HepG2 (cell line): ENCODE measurements at regions not wholly inside any gene's neighbourhood (a gene's known extent, or its start where the extent isn't known, plus 50 kb on each side); places are given as distances from the start of the nearest gene placed in this dataset.
A peak's percentile ranks its signal among the peaks of the same experiment; 100 is the strongest.

Experiments used
- ATAC-seq: fragments of 200-7000 bp; cut with Tn5 transposase; 3 replicates; pipeline ENCODE4 v1.9.1; 2020; ENCODE audit warnings: mild to moderate bottlenecking, moderate library complexity
- BruUV-seq: library from RNA; stranded (reverse); fragments of 400-500 nt; replicated peaks from 2 replicates; lab custom pipeline; 2021; lab: Mats Ljungman, UMichigan
- CTCF ChIA-PET: fragments of 300-600 bp; formaldehyde crosslinking; extraction: SDS; loops from one replicate; lab custom pipeline; 2021; ENCODE audit warnings: low total read pairs, inconsistent platforms, low intra/inter-chr PET ratio; lab: Yijun Ruan, JAX
- POLR2A ChIA-PET: fragments of 350-600 bp; sonication (Branson Sonifier 250); formaldehyde crosslinking; loops from one replicate; lab custom pipeline; 2020; ENCODE audit warnings: antibody characterized with exemption, inconsistent platforms; lab: Yijun Ruan, JAX
- DNase-seq: peaks from one replicate; pipeline ENCODE4 v3.0.0-alpha.2; 2015; ENCODE audit warnings: low spot score
- FAIRE-seq: peaks from 3 replicates; lab custom pipeline; 2011; peaks lifted over from hg19 to GRCh38; lab: Jason Lieb, UNC
- H2AFZ ChIP-seq: one replicate; pipeline ENCODE4 v1.6.1; 2011; ENCODE audit warnings: low read length, inconsistent platforms
- H3K27ac ChIP-seq: fragments of 300-600 bp; 3 replicates; pipeline ENCODE4 v1.8.0; 2011; ENCODE audit warnings: mixed run types, mild to moderate bottlenecking, mixed read lengths, low read length, inconsistent platforms; ENCODE audit not compliant: insufficient read depth; ENCODE audit errors: extremely low read length
- H3K27me3 ChIP-seq, 2 experiments: fragments of 200-600 bp in 1 of 2; 2 replicates in 1 of 2; 3 replicates in 1 of 2; pipeline versions ENCODE4 v1.6.0 to v1.8.0; 2011; ENCODE audit warnings: low read length in 2 of 2, mild to moderate bottlenecking in 2 of 2, moderate library complexity in 2 of 2, inconsistent platforms in 1 of 2; ENCODE audit not compliant: insufficient read depth in 2 of 2, control insufficient read depth in 1 of 2
- H3K36me3 ChIP-seq, 2 experiments: fragments of 200-600 bp in 1 of 2; replicated peaks in 1 of 2; 2 replicates in 1 of 2; 3 replicates in 1 of 2; pipeline versions ENCODE4 v1.5.1 to v1.8.0; 2011; ENCODE audit warnings: low read length in 2 of 2, inconsistent platforms in 1 of 2; ENCODE audit not compliant: insufficient read depth in 2 of 2, control insufficient read depth in 1 of 2
- H3K4me1 ChIP-seq: 2 replicates; pipeline ENCODE4 v1.5.1; 2012; ENCODE audit warnings: low read length, inconsistent platforms; ENCODE audit not compliant: insufficient read depth
- H3K4me2 ChIP-seq: 2 replicates; pipeline ENCODE4 v1.6.0; 2011; ENCODE audit warnings: low read depth, low read length, inconsistent platforms
- H3K4me3 ChIP-seq, 3 experiments: fragments of 200-600 bp in 1 of 3; sonication (generic), shearing (Covaris generic) in 1 of 3; replicated peaks in 1 of 3; 2 replicates each; pipeline ENCODE4 v1.5.1; 2011 to 2016; ENCODE audit warnings: low read length in 3 of 3, inconsistent platforms in 2 of 3, low read depth in 2 of 3, mild to moderate bottlenecking in 2 of 3, control low read depth in 1 of 3, mixed read lengths in 1 of 3; ENCODE audit not compliant: insufficient read depth in 1 of 3
- H3K79me2 ChIP-seq: one replicate; pipeline ENCODE4 v1.6.1; 2011; ENCODE audit warnings: low read length, inconsistent platforms; ENCODE audit not compliant: insufficient read depth
- H3K9ac ChIP-seq: 2 replicates; pipeline ENCODE4 v1.6.0; 2011; ENCODE audit warnings: mild to moderate bottlenecking, low read depth, low read length, inconsistent platforms; ENCODE audit not compliant: insufficient read depth
- H3K9me3 ChIP-seq: 2 replicates; pipeline ENCODE4 v1.5.1; 2012; ENCODE audit warnings: mild to moderate bottlenecking, low read length
- H4K20me1 ChIP-seq: 2 replicates; pipeline ENCODE4 v1.6.0; 2011; ENCODE audit warnings: inconsistent platforms, mild to moderate bottlenecking, low read length, moderate library complexity; ENCODE audit not compliant: insufficient read depth
- FOXA1 ChIP-seq, 2 experiments: fragments of 450-650 bp in 1 of 2; sonication (generic) in 1 of 2; formaldehyde crosslinking in 1 of 2; IDR thresholded peaks; 2 replicates each; pipeline versions ENCODE4 v1.4.0 to v1.6.1; 2016 to 2020; ENCODE audit warnings: missing genetic modification reagents in 1 of 2
- GZF1 ChIP-seq: sonication (generic); formaldehyde crosslinking; IDR thresholded peaks from 2 replicates; pipeline ENCODE4 v1.5.1; 2020; ENCODE audit warnings: mild to moderate bottlenecking, missing genetic modification reagents
- MTA1 ChIP-seq: sonication (generic); formaldehyde crosslinking; IDR thresholded peaks from 2 replicates; pipeline ENCODE4 v1.4.0; 2020; ENCODE audit warnings: missing genetic modification reagents, mild to moderate bottlenecking, borderline replicate concordance
- RAD21 ChIP-seq: fragments of 450-650 bp; formaldehyde crosslinking; IDR thresholded peaks from 2 replicates; pipeline ENCODE4 v1.5.0; 2020; ENCODE audit warnings: mild to moderate bottlenecking
- RAD51 ChIP-seq: fragments of 450-650 bp; IDR thresholded peaks from 2 replicates; pipeline ENCODE4 v1.6.1; 2016; ENCODE audit warnings: borderline replicate concordance
- ZFX ChIP-seq: sonication (generic); formaldehyde crosslinking; IDR thresholded peaks from 2 replicates; pipeline ENCODE4 v1.4.0; 2020; ENCODE audit warnings: mild to moderate bottlenecking, low read depth, missing genetic modification reagents, moderate library complexity
- ZNF564 ChIP-seq: sonication (generic); formaldehyde crosslinking; IDR thresholded peaks from 2 replicates; pipeline ENCODE4 v1.8.1; 2023; ENCODE audit warnings: mild to moderate bottlenecking, missing genetic modification reagents
- ZNF652 ChIP-seq: IDR thresholded peaks from 2 replicates; pipeline ENCODE4 v1.6.1; 2016; ENCODE audit warnings: low read depth, borderline replicate concordance
- ZNF841 ChIP-seq: sonication (generic); formaldehyde crosslinking; IDR thresholded peaks from 2 replicates; pipeline ENCODE4 v1.8.1; 2023; ENCODE audit warnings: missing genetic modification reagents, borderline replicate concordance
- WGBS: methylation state at CpG from one replicate; pipeline ENCODE4 v1.1.6; 2017; ENCODE audit warnings: low lambda C conversion rate; 5-methylcytosine and 5-hydroxymethylcytosine counted together
- in situ Hi-C: cut with HindIII; loops from 2 replicates; pipeline ENCODE4 v1.10.0; 2017; ENCODE audit warnings: low pct_unique_long_range_greater_than_20kb; ENCODE audit not compliant: extremely low pct_ligation_motif_present
- intact Hi-C: fragments of 100-400 bp; cut with micrococcal nuclease; formaldehyde crosslinking; loops from one replicate; pipeline ENCODE4 v1.10.0; 2022; ENCODE audit not compliant: unreplicated experiment
- TF ChIP-seq, protein P1 (sequence below): sonication (generic); formaldehyde crosslinking; IDR thresholded peaks from 2 replicates; pipeline ENCODE4 v1.4.0; 2020; ENCODE audit warnings: missing genetic modification reagents
- TF ChIP-seq, protein P2 (sequence below), 2 experiments: fragments of 450-650 bp in 1 of 2; sonication (generic) in 1 of 2; formaldehyde crosslinking; IDR thresholded peaks; 2 replicates each; pipeline versions ENCODE4 v1.5.0 to v1.8.0; 2020 to 2022; ENCODE audit warnings: mild to moderate bottlenecking in 1 of 2, missing genetic modification reagents in 1 of 2
- TF ChIP-seq, protein P3 (sequence below): sonication (generic); formaldehyde crosslinking; IDR thresholded peaks from 2 replicates; pipeline ENCODE4 v1.8.0; 2022; ENCODE audit warnings: missing genetic modification reagents, mild to moderate bottlenecking, borderline replicate concordance
- TF ChIP-seq, protein P4 (sequence below): IDR thresholded peaks from 2 replicates; pipeline ENCODE4 v1.6.1; 2016; ENCODE audit warnings: low read depth

DNA sequence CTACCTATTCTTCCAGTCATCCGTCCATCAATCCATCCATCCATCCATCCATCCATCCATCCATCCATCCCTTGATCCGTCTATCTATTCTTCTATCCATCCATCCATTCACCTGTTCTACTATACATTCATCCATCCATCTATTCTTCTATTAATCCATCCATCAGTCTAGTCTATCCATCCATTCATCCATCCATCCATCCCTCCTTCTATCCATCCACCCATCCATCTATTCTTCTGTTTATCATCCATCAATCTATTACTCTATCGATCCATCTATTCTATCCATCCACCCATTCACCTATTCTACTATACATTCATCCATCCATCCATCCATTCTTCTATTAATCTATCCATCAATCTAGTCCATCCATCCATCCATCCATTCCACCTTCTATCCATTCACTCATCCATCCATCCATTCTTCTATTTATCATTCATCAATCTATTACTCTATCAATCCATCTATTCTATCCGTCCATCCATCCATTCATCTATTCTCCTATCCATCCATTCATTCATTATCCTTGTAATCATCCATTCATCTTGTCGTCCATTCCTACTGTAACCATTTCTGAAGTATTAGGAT is 110.4 kb upstream of the ZNF516 start:
- no peak overlapping the region for H3K4me3 ChIP-seq
- H3K4me2 ChIP-seq, result no peak overlapping the region
- H3K4me1 ChIP-seq, result peaks cover 3% of the 10 kb centered on the region
- CTCF ChIA-PET, result no interaction called here
- ATAC-seq (no peak), FAIRE-seq (no peak), DNase-seq (no peak)
- peaks cover 3 to 11% of the 10 kb centered on the region in 2 experiments; a peak in 3 of 5 replicates for H3K27me3 ChIP-seq
- no peaks in the 10 kb centered on the region for H3K36me3 ChIP-seq
- in situ Hi-C loops, result no loop called here
- intact Hi-C loops, result no loop called here
- no peak overlapping the region for H3K27ac ChIP-seq
- H3K9ac ChIP-seq, result no peak overlapping the region
- no peaks in the 10 kb centered on the region for H3K79me2 ChIP-seq
- TF ChIP-seq, protein P1, sequence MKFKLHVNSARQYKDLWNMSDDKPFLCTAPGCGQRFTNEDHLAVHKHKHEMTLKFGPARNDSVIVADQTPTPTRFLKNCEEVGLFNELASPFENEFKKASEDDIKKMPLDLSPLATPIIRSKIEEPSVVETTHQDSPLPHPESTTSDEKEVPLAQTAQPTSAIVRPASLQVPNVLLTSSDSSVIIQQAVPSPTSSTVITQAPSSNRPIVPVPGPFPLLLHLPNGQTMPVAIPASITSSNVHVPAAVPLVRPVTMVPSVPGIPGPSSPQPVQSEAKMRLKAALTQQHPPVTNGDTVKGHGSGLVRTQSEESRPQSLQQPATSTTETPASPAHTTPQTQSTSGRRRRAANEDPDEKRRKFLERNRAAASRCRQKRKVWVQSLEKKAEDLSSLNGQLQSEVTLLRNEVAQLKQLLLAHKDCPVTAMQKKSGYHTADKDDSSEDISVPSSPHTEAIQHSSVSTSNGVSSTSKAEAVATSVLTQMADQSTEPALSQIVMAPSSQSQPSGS (CRISPR knock-in tag), result no peak
- 0 out of 2 replicates have a peak, but pooled peaks have one; percentile 4 for TF ChIP-seq FOXA1 (IDR thresholded peaks at IDR 0.05)
- TF ChIP-seq FOXA1 (CRISPR knock-in tag; IDR thresholded peaks at IDR 0.05), result no peak
- no peaks in the 10 kb centered on the region for H4K20me1 ChIP-seq
- WGBS, result 2% methylated on average over 5 of the region's 5 CpGs
- no TSS peak for BruUV-seq
- POLR2A ChIA-PET, result no interaction called here
- H2AFZ ChIP-seq, result no peak overlapping the region
- no peaks in the 10 kb centered on the region for H3K9me3 ChIP-seq

DNA sequence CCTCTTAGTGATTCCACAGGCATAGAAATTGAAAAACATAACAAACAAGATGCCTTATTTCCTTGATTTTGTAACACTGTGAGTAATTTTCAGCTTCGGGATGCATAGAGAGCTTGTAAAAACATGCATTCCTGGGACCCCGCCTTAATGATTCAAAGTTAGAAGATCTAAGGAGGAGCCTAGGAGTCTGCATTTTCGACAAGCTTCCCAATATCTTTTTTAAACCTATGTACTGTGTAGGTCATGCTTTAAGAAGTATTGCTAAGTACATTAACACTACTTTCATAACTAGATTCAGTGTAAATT is 109.8 kb upstream of the ZNF516 start:
- Histone ChIP-seq H3K9ac (no peak overlapping the region), H3K4me2 (no peak overlapping the region), H3K36me3 (no peaks in the 10 kb centered on the region), H3K4me1 (no peaks in the 10 kb centered on the region), H3K27ac (no peak overlapping the region), H3K9me3 (no peaks in the 10 kb centered on the region), H3K27me3 (peaks cover 3 to 8% of the 10 kb centered on the region in 2 experiments; a peak in 3 of 5 replicates), H3K4me3 (no peak overlapping the region), H4K20me1 (no peaks in the 10 kb centered on the region), H3K79me2 (no peaks in the 10 kb centered on the region), H2AFZ (no peak overlapping the region)
- no peak for FAIRE-seq
- ChIA-PET POLR2A (no interaction called here), CTCF (no interaction called here)
- no TSS peak for BruUV-seq
- intact Hi-C loops (no loop called here), in situ Hi-C loops (no loop called here)
- 14% methylated on average over 3 of the region's 3 CpGs for WGBS
- no peak for ATAC-seq
- DNase-seq, result no peak
- TF ChIP-seq, protein P2, sequence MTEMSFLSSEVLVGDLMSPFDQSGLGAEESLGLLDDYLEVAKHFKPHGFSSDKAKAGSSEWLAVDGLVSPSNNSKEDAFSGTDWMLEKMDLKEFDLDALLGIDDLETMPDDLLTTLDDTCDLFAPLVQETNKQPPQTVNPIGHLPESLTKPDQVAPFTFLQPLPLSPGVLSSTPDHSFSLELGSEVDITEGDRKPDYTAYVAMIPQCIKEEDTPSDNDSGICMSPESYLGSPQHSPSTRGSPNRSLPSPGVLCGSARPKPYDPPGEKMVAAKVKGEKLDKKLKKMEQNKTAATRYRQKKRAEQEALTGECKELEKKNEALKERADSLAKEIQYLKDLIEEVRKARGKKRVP (CRISPR knock-in tag; IDR thresholded peaks at IDR 0.05), result no peak
- TF ChIP-seq ZFX, result no peak
- TF ChIP-seq ZNF564 (CRISPR knock-in tag), result no peak
- no peak for TF ChIP-seq MTA1 (CRISPR knock-in tag)
- TF ChIP-seq, protein P3, sequence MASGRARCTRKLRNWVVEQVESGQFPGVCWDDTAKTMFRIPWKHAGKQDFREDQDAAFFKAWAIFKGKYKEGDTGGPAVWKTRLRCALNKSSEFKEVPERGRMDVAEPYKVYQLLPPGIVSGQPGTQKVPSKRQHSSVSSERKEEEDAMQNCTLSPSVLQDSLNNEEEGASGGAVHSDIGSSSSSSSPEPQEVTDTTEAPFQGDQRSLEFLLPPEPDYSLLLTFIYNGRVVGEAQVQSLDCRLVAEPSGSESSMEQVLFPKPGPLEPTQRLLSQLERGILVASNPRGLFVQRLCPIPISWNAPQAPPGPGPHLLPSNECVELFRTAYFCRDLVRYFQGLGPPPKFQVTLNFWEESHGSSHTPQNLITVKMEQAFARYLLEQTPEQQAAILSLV (CRISPR knock-in tag), result no peak
- no peak for TF ChIP-seq ZNF652 (CRISPR knock-in tag)
- TF ChIP-seq RAD51, result no peak
- no peak for TF ChIP-seq ZNF841 (CRISPR knock-in tag)
- no peak for TF ChIP-seq RAD21 (CRISPR knock-in tag)
- TF ChIP-seq, protein P4, sequence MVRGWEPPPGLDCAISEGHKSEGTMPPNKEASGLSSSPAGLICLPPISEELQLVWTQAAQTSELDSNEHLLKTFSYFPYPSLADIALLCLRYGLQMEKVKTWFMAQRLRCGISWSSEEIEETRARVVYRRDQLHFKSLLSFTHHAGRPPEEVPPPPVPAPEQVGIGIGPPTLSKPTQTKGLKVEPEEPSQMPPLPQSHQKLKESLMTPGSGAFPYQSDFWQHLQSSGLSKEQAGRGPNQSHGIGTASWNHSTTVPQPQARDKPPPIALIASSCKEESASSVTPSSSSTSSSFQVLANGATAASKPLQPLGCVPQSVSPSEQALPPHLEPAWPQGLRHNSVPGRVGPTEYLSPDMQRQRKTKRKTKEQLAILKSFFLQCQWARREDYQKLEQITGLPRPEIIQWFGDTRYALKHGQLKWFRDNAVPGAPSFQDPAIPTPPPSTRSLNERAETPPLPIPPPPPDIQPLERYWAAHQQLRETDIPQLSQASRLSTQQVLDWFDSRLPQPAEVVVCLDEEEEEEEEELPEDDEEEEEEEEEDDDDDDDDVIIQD (CRISPR knock-in tag), result no peak
- no peak for TF ChIP-seq GZF1 (CRISPR knock-in tag)
